Fibroblast of the aortic adventitia (primary cell): ENCODE measurements at regions not wholly inside any gene's neighbourhood (a gene's known extent, or its start where the extent isn't known, plus 50 kb on each side); places are given as distances from the start of the nearest gene placed in this dataset.

Experiments used
- DNase-seq: peaks from one replicate; pipeline ENCODE4 v3.0.0-alpha.2; 2010; ENCODE audit warnings: low read depth
- H3K4me3 ChIP-seq: 2 replicates; pipeline ENCODE4 v1.5.1; 2011; ENCODE audit warnings: low read depth, mild to moderate bottlenecking, control low read depth, low read length, moderate library complexity
- CTCF ChIP-seq: IDR thresholded peaks from 2 replicates; pipeline ENCODE4 v1.5.1; 2011; ENCODE audit warnings: mild to moderate bottlenecking, low read length, control low read depth, inconsistent platforms; ENCODE audit not compliant: insufficient read depth

- DNase-seq: no peak
- TF ChIP-seq CTCF: no peak
- H3K4me3 ChIP-seq: no peak overlapping the region
Measured at GRCh38 chr5:10065428-10066000, 184.2 kb downstream of the ATPSCKMT start.

GRCh38 chr5:10064546-10065195 lies 185.0 kb downstream of the ATPSCKMT start:
- H3K4me3 ChIP-seq: no peak overlapping the region
- no peak for TF ChIP-seq CTCF
- DNase-seq: no peak

GRCh38 chr5:10063997-10064396 lies 185.7 kb downstream of the ATPSCKMT start:
- no peak overlapping the region for H3K4me3 ChIP-seq
- no peak for DNase-seq
- no peak for TF ChIP-seq CTCF

- TF ChIP-seq CTCF: no peak
Measured at GRCh38 chr5:10059980-10060379, 189.7 kb downstream of the ATPSCKMT start.

GRCh38 chr5:10059556-10059955 lies 190.1 kb downstream of the ATPSCKMT start:
- TF ChIP-seq CTCF: no peak
- DNase-seq: no peak

More at GRCh38 chr5:10059980-10060379, 189.7 kb downstream of the ATPSCKMT start:
- no peak for DNase-seq
- no peak overlapping the region for H3K4me3 ChIP-seq

GRCh38 chr5:10057356-10057755 lies 192.3 kb downstream of the ATPSCKMT start:
- H3K4me3 ChIP-seq: no peak overlapping the region
- no peak for DNase-seq
- TF ChIP-seq CTCF: no peak

More at GRCh38 chr5:10059556-10059955, 190.1 kb downstream of the ATPSCKMT start:
- H3K4me3 ChIP-seq: no peak overlapping the region
